ENCODE measurements at regions not wholly inside any gene's neighbourhood (a gene's known extent, or its start where the extent isn't known, plus 50 kb on each side); places are given as distances from the start of the nearest gene placed in this dataset.

DNA sequence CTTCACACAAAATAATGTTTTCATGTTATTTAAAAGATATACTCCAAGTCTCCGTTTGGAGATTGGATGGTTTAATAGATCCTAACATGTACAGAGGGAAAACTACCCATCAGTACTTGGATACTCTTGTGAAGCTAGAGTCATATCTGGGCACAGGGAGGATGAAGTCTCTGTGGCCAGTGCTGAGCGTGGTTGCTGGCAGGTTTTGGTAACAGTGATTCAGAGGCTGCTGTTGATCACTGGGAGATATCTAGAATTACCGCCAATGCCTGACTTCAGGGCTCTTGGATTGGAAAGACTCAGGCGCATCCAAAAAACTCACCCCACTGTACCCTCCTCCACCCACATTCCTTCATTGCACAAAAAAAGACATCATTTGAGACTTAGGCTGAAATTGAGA, 107.2 kb upstream of the PGRMC2 start:
- H3K4me3 ChIP-seq (ENCODE audit: low read depth, low read length), result no peak overlapping the region
- TF ChIP-seq, protein P1, sequence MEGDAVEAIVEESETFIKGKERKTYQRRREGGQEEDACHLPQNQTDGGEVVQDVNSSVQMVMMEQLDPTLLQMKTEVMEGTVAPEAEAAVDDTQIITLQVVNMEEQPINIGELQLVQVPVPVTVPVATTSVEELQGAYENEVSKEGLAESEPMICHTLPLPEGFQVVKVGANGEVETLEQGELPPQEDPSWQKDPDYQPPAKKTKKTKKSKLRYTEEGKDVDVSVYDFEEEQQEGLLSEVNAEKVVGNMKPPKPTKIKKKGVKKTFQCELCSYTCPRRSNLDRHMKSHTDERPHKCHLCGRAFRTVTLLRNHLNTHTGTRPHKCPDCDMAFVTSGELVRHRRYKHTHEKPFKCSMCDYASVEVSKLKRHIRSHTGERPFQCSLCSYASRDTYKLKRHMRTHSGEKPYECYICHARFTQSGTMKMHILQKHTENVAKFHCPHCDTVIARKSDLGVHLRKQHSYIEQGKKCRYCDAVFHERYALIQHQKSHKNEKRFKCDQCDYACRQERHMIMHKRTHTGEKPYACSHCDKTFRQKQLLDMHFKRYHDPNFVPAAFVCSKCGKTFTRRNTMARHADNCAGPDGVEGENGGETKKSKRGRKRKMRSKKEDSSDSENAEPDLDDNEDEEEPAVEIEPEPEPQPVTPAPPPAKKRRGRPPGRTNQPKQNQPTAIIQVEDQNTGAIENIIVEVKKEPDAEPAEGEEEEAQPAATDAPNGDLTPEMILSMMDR (IDR thresholded peaks at IDR 0.05; ENCODE audit: insufficient read depth, low read depth, low read length), result no peak
- peak; percentile 26 for DNase-seq (ENCODE audit: low read depth)

DNA sequence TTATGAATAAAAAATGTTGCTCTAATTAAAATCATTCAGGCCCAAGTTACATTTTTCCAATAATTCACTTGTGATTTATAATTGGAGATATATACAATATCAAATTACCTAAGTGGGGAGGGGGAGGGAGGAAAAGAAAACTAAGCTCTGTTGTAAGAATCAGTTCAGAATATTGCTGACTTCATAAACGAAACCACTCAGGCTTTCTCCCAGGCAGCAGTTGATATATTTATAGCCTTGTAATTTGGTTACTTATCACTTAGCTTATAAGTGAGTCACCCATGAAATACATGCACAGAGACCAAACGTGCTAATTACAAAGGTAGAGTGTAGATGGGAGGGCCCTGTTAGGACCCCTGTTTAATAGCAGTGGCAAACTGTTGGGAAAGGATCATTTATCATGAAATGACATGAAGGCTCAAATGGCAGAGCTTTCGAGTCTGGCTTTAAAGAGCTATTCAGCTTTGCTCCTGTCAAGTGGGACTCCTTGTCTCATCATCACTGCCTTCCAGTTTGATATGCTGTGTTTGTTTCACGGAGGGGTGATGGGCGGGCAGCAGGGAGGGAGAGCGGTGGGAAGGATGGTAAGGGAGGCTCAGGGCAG, 105.6 kb upstream of the PGRMC2 start:
- peak; percentile 89 for DNase-seq (ENCODE audit: low read depth)

DNA sequence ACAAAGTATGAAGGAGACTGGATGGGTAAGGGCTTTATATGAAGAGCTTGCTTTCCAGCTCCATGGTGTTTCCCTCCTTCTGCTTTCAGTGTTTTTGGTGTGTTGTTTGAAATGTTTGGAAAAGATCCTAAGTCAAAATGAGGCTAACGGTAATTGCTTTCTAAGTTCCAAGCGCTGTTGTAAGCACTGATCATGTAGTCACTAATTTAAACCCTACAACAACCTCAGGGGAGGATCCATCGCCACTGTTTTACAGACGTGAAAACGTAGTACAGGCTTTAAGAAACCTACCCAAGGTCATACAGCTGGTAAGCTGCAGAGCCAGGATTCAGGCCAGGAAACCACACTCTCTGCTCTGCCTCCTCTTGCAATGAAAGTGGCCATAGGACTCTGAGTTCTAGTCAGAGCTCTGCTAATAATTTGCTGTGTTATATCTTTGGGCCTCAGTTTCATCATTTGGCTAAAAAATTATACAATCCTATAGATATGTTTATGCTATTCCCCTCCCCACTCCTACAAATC, 102.9 kb upstream of the PGRMC2 start:
- DNase-seq (ENCODE audit: low read depth), result no peak
- no peak overlapping the region for H3K4me3 ChIP-seq (ENCODE audit: low read depth, low read length)
- TF ChIP-seq, protein P1 (IDR thresholded peaks at IDR 0.05; ENCODE audit: insufficient read depth, low read depth, low read length), result no peak

More for the DNA sequence above, 105.6 kb upstream of the PGRMC2 start:
- TF ChIP-seq, protein P1 (IDR thresholded peaks at IDR 0.05; ENCODE audit: insufficient read depth, low read depth, low read length), result no peak
- no peak overlapping the region for H3K4me3 ChIP-seq (ENCODE audit: low read depth, low read length)

DNA sequence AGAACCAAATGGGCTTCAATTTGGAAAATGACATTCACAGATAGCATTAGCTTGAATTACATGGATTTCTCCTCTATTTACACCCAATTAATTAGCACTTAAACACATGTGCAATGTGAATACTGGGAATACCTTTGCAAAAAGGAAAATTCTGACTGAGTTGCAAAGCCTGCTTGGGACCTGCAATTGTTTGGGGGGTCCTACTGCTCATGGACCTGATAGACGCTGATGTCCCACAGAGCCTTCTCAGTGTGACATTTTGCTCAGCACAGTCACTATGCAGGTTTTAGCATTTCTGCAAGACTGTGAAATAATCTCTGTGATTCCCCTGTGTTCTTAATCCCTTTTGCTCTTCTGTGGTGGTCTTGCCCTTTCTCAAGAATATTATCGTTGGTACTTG, 101.2 kb upstream of the PGRMC2 start:
- H3K4me3 ChIP-seq (ENCODE audit: low read depth, low read length), result no peak overlapping the region
- TF ChIP-seq, protein P1 (IDR thresholded peaks at IDR 0.05; ENCODE audit: insufficient read depth, low read depth, low read length), result no peak
- DNase-seq (ENCODE audit: low read depth), result no peak

DNA sequence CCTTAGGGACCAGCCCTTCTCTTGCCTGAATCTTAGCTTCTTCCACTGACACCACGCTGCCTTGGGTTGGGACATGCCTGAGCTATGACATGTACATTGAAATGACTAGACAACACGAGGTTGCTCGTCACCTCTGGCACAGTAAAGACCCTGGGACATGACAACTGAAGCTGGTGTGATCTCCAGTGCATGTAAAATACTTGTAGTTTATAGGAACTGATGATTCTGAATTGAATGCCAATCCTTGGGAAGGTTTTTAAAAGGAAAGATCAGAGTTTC, 100.7 kb upstream of the PGRMC2 start:
- no peak for DNase-seq (ENCODE audit: low read depth)
- TF ChIP-seq, protein P1 (IDR thresholded peaks at IDR 0.05; ENCODE audit: insufficient read depth, low read depth, low read length), result no peak
- no peak overlapping the region for H3K4me3 ChIP-seq (ENCODE audit: low read depth, low read length)

DNA sequence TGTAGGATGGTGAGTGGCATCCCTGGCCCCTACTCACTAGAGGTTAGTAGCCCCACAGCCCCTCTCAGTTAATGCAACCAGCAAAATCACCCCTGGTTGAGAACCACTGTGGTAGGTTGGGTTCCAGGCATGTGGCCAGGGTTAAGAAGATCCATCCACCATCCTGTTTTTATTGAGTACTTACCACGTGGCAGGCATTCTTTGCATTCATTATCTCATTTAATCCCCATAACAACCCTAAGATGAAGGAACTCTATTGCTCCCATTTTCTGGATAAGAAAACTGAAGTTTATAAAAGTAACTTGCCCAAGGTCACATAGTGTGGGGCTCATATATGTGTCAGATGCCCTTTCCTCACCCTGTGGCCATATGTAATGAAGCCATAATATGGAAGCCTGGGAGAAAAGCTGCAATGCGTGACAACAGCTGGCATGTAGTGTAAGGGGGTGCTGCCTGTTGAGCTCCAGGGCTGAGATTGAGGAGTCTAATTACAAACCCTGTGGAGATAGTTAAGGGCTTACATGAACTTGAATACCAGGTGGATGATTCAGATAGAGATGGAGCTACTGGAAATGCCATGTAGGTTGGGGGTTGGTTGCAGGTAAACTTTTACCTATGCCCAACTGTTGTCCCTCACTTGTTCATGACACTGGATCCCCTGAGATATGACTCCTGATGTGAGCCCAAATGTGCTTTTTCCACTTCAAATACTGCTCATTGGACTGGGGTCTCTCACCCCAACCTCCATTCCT, 100.2 kb upstream of the PGRMC2 start:
- no peak overlapping the region for H3K4me3 ChIP-seq (ENCODE audit: low read depth, low read length)
- TF ChIP-seq, protein P1 (IDR thresholded peaks at IDR 0.05; ENCODE audit: insufficient read depth, low read depth, low read length), result no peak
- DNase-seq (ENCODE audit: low read depth), result peak; percentile 22
